NB4 (cell line): ENCODE measurements at regions not wholly inside any gene's neighbourhood (a gene's known extent, or its start where the extent isn't known, plus 50 kb on each side); places are given as distances from the start of the nearest gene placed in this dataset.

Experiments used
- CTCF ChIP-seq: IDR thresholded peaks from one replicate; pipeline ENCODE4 v1.5.1; 2012; ENCODE audit warnings: low read depth, low read length
- MYC ChIP-seq: IDR thresholded peaks from 2 replicates; pipeline ENCODE4 v1.6.1; 2011; ENCODE audit warnings: low read depth, low read length

- TF ChIP-seq CTCF (no peak), MYC (no peak)
Observed at GRCh38 chr16:86716649-86717048, 138.3 kb downstream of the FOXL1 start.
